Neuronal stem cell (in vitro differentiated cells): ENCODE measurements at regions not wholly inside any gene's neighbourhood (a gene's known extent, or its start where the extent isn't known, plus 50 kb on each side); places are given as distances from the start of the nearest gene placed in this dataset.
"Not testable (repeated sequence)": the region's sequence is repeated elsewhere in the genome, so short reads cannot be mapped to it uniquely, and the experiment has no call there.

Experiments used
- DNase-seq: peaks from one replicate; pipeline ENCODE4 v3.0.0-alpha.2; 2013; ENCODE audit warnings: low spot score
- H2AFZ ChIP-seq: one replicate; pipeline ENCODE4 v1.6.1; 2013; ENCODE audit warnings: mild to moderate bottlenecking, low read length, inconsistent platforms
- H2AK5ac ChIP-seq: 2 replicates; pipeline ENCODE4 v1.6.1; 2013; ENCODE audit warnings: low read depth, mild to moderate bottlenecking, inconsistent platforms, low read length, moderate library complexity, mixed read lengths
- H2BK120ac ChIP-seq: 2 replicates; pipeline ENCODE4 v1.6.1; 2013; ENCODE audit warnings: low read depth, mild to moderate bottlenecking, inconsistent platforms, low read length, moderate library complexity, mixed read lengths
- H2BK12ac ChIP-seq: one replicate; pipeline ENCODE4 v1.6.1; 2013; ENCODE audit warnings: low read length, inconsistent platforms
- H2BK15ac ChIP-seq: 2 replicates; pipeline ENCODE4 v1.6.1; 2013; ENCODE audit warnings: mild to moderate bottlenecking, low read length, inconsistent platforms, mixed read lengths
- H2BK5ac ChIP-seq: one replicate; pipeline ENCODE4 v1.6.1; 2013; ENCODE audit warnings: inconsistent platforms, mild to moderate bottlenecking, low read length, moderate library complexity
- H3K14ac ChIP-seq: one replicate; pipeline ENCODE4 v1.6.1; 2013; ENCODE audit warnings: low read length, inconsistent platforms
- H3K18ac ChIP-seq: 2 replicates; pipeline ENCODE4 v1.6.1; 2013; ENCODE audit warnings: low read length, inconsistent platforms
- H3K23ac ChIP-seq: 2 replicates; pipeline ENCODE4 v1.6.1; 2013; ENCODE audit warnings: low read depth, mild to moderate bottlenecking, mixed read lengths, low read length, inconsistent platforms; ENCODE audit not compliant: poor library complexity
- H3K27ac ChIP-seq: replicated peaks from 3 replicates; pipeline ENCODE4 v1.5.1; 2013; ENCODE audit warnings: low read length, inconsistent platforms
- H3K27me3 ChIP-seq, 3 experiments: 2 replicates each; pipeline ENCODE4 v1.6.1; 2013; ENCODE audit warnings: low read length in 3 of 3, mild to moderate bottlenecking in 2 of 3, inconsistent platforms in 1 of 3, low read depth in 1 of 3, mixed read lengths in 1 of 3, moderate library complexity in 1 of 3; ENCODE audit not compliant: control insufficient read depth in 3 of 3, insufficient read depth in 3 of 3
- H3K36me3 ChIP-seq, 2 donors: replicated peaks in 1 of 2; 2 replicates each; pipeline ENCODE4 v1.6.1; 2013; ENCODE audit warnings: low read length in 2 of 2; ENCODE audit not compliant: control insufficient read depth in 2 of 2, insufficient read depth in 2 of 2
- H3K4ac ChIP-seq: 2 replicates; pipeline ENCODE4 v1.6.1; 2013; ENCODE audit warnings: inconsistent platforms, mild to moderate bottlenecking, low read length, moderate library complexity
- H3K4me1 ChIP-seq, 2 donors: 1 replicate in 1 of 2; 2 replicates in 1 of 2; pipeline ENCODE4 v1.6.1; 2013; ENCODE audit warnings: low read length in 2 of 2, low read depth in 1 of 2; ENCODE audit not compliant: control insufficient read depth in 2 of 2, insufficient read depth in 1 of 2
- H3K4me2 ChIP-seq: one replicate; pipeline ENCODE4 v1.6.1; 2013; ENCODE audit warnings: mild to moderate bottlenecking, low read length, inconsistent platforms; ENCODE audit not compliant: insufficient read depth, poor library complexity, severe bottlenecking
- H3K4me3 ChIP-seq, 2 donors: 2 replicates each; pipeline ENCODE4 v1.5.1; 2013; ENCODE audit warnings: low read length in 2 of 2, mild to moderate bottlenecking in 2 of 2, inconsistent platforms in 1 of 2, moderate library complexity in 1 of 2
- H3K79me1 ChIP-seq: one replicate; pipeline ENCODE4 v1.6.1; 2013; ENCODE audit warnings: low read depth, mild to moderate bottlenecking, inconsistent platforms, low read length, moderate library complexity
- H3K9ac ChIP-seq: one replicate; pipeline ENCODE4 v1.6.1; 2013; ENCODE audit warnings: mild to moderate bottlenecking, low read depth, low read length, inconsistent platforms; ENCODE audit not compliant: poor library complexity
- H3K9me3 ChIP-seq, 2 donors: replicated peaks in 1 of 2; 2 replicates each; pipeline versions ENCODE3 to v1.6.1; 2013; ENCODE audit warnings: low read length in 2 of 2, mild to moderate bottlenecking in 2 of 2, inconsistent platforms in 1 of 2, low read depth in 1 of 2, mixed read lengths in 1 of 2, moderate library complexity in 1 of 2; ENCODE audit not compliant: control insufficient read depth in 2 of 2, insufficient read depth in 1 of 2
- H4K8ac ChIP-seq: one replicate; pipeline ENCODE4 v1.6.1; 2013; ENCODE audit warnings: low read depth, mild to moderate bottlenecking, inconsistent platforms, low read length, moderate library complexity
- H4K91ac ChIP-seq: one replicate; pipeline ENCODE4 v1.6.1; 2013; ENCODE audit warnings: low read length, low read depth, mild to moderate bottlenecking, inconsistent platforms; ENCODE audit not compliant: poor library complexity
- WGBS, 2 donors: extraction: QIAGEN DNeasy Blood & Tissue Kit; methylation state at CpG; one replicate each; pipeline ENCODE4 v1.1.7; 2013; ENCODE audit warnings: missing lambda C conversion rate in 2 of 2, mixed read lengths in 1 of 2; ENCODE audit not compliant: insufficient read length in 2 of 2, insufficient replicate concordance in 1 of 2; ENCODE audit errors: extremely low coverage in 2 of 2; 5-methylcytosine and 5-hydroxymethylcytosine counted together

DNA sequence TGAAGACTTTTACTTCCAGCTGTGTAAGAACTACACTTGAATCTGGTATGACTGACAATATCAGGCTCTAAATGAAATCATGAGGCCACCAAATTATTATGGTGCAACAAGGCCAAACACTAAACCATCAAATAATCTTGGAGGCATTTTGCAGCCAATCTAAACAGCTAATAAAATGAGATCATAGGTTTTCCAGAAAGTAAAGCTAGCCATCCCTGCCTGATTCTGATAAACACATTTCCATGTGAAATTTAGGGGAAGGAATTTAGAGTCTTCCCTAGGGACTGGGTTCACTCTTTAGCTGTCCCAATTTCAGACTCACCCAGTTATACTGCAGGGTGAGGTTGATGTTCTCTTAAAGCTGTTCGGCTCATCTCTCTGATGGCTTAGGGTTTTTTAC is 190.3 kb upstream of the TMEM196 start:
- H2BK120ac ChIP-seq: no peak overlapping the region
- H2BK15ac ChIP-seq: no peak overlapping the region
- no peaks in the 10 kb centered on the region for H3K79me1 ChIP-seq
- H3K4me2 ChIP-seq: no peak overlapping the region
- H2AK5ac ChIP-seq: no peak overlapping the region
- no peaks in the 10 kb centered on the region for H3K36me3 ChIP-seq
- no CpG with 5 or more reads among the region's 1 CpG for WGBS, 2 donors
- no peak overlapping the region for H4K91ac ChIP-seq
- H2BK5ac ChIP-seq: no peak overlapping the region
- H3K4ac ChIP-seq: no peak overlapping the region
- no peak overlapping the region for H3K23ac ChIP-seq
- no peak overlapping the region for H3K9ac ChIP-seq
- peaks cover 1 to 5% of the 10 kb centered on the region in 2 donors for H3K4me1 ChIP-seq
- H3K18ac ChIP-seq: no peak overlapping the region
- no peak overlapping the region for H3K27ac ChIP-seq
- H2BK12ac ChIP-seq: no peak overlapping the region
- no peaks in the 10 kb centered on the region for H3K27me3 ChIP-seq
- no peak overlapping the region for H2AFZ ChIP-seq
- H3K9me3 ChIP-seq: no peaks in the 10 kb centered on the region
- DNase-seq: no peak
- no peak overlapping the region for H3K14ac ChIP-seq
- H4K8ac ChIP-seq: no peak overlapping the region
- H3K4me3 ChIP-seq: no peak overlapping the region

DNA sequence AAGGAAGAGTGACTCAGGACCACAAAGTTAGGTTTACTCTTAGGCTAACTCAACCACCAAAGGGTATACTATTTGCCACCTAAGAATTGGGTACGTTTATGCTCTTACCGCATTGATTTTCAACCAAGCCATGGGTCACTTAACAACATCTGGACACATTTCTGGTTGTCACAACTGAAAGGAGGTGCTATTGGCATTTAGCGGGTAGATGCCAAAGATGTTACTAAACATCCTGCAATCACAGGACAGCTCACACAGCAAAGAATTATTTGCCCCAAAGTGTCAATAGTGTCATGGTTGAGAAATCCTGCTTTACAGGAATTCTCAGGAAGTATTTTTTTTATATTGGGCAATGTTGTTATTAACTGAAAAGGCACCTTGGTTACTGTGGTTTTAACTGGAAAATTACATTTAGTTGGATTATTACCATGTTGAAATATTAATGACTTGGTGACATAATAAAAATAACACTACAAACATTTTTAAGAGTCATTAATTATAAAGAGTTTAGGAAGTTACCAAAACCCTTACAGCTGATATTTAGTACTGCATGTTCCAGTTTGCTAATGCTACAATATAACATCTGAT is 185.0 kb upstream of the TMEM196 start:
- no peaks in the 10 kb centered on the region for H3K27me3 ChIP-seq
- H3K9me3 ChIP-seq: peaks cover 7 to 10% of the 10 kb centered on the region in 2 donors
- no peak overlapping the region for H3K18ac ChIP-seq
- H3K4ac ChIP-seq: no peak overlapping the region
- H2BK15ac ChIP-seq: no peak overlapping the region
- no peaks in the 10 kb centered on the region for H3K79me1 ChIP-seq
- H2BK12ac ChIP-seq: no peak overlapping the region
- H4K8ac ChIP-seq: no peak overlapping the region
- no peak overlapping the region for H3K27ac ChIP-seq
- no peak overlapping the region for H2AFZ ChIP-seq
- H2BK5ac ChIP-seq: no peak overlapping the region
- no peak overlapping the region for H3K23ac ChIP-seq
- H3K4me1 ChIP-seq: no peaks in the 10 kb centered on the region
- H2BK120ac ChIP-seq: no peak overlapping the region
- H2AK5ac ChIP-seq: no peak overlapping the region
- H3K14ac ChIP-seq: no peak overlapping the region
- WGBS, 2 donors: no CpG with 5 or more reads among the region's 3 CpGs
- no peak for DNase-seq
- no peaks in the 10 kb centered on the region for H3K36me3 ChIP-seq
- no peak overlapping the region for H3K9ac ChIP-seq
- no peak overlapping the region for H4K91ac ChIP-seq
- no peak overlapping the region for H3K4me2 ChIP-seq
- H3K4me3 ChIP-seq: no peak overlapping the region

DNA sequence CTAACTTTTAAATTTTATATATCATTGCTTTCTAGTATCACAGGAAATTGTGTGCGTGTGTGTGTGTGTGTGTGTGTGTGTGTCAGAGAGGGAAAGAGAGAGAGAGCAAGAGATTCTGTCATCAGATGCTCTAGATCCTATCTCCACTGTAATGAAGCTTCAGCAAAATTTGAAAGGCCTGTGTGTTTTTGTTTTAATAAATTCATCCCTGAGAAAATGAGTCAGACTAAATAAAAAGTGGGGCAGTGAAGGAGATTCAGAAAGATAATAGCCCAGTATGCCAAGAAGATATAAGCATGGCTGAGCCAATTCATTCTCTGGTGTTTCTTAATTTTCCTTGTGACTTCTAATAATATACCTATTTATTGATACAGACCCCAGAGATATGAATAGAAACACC is 184.2 kb upstream of the TMEM196 start:
- H4K91ac ChIP-seq: no peak overlapping the region

GRCh38 chr7:19954166-19954565 is 180.7 kb upstream of the TMEM196 start:
- H2AK5ac ChIP-seq, DNase-seq, H2BK15ac ChIP-seq, H3K4me3 ChIP-seq, H3K4me1 ChIP-seq, H2BK5ac ChIP-seq, H3K14ac ChIP-seq, H3K4me2 ChIP-seq, H3K9ac ChIP-seq, H2BK12ac ChIP-seq, H2BK120ac ChIP-seq, H3K36me3 ChIP-seq, H3K79me1 ChIP-seq, H3K4ac ChIP-seq, H3K27me3 ChIP-seq, H3K27ac ChIP-seq, H3K23ac ChIP-seq, H4K8ac ChIP-seq, H4K91ac ChIP-seq: not testable (repeated sequence)
- WGBS, 2 donors: no CpG with 5 or more reads among the region's 7 CpGs
- peak overlapping the region; percentile 8 for H3K18ac ChIP-seq
- peaks cover 7 to 10% of the 10 kb centered on the region in 2 donors for H3K9me3 ChIP-seq
- H2AFZ ChIP-seq: peak overlapping the region; percentile 71

More for the DNA sequence above, 184.2 kb upstream of the TMEM196 start:
- Histone ChIP-seq H3K27ac (no peak overlapping the region), H3K18ac (no peak overlapping the region), H3K36me3 (no peaks in the 10 kb centered on the region), H3K9me3 (peaks cover 7 to 10% of the 10 kb centered on the region in 2 donors), H3K4me1 (no peaks in the 10 kb centered on the region), H2BK5ac (no peak overlapping the region), H3K4me3 (no peak overlapping the region), H2AFZ (no peak overlapping the region), H3K14ac (no peak overlapping the region), H3K27me3 (no peaks in the 10 kb centered on the region), H3K23ac (no peak overlapping the region), H2AK5ac (no peak overlapping the region), H2BK15ac (no peak overlapping the region), H3K4ac (no peak overlapping the region), H3K79me1 (no peaks in the 10 kb centered on the region), H2BK120ac (no peak overlapping the region), H4K8ac (no peak overlapping the region), H2BK12ac (no peak overlapping the region), H3K4me2 (no peak overlapping the region), H3K9ac (no peak overlapping the region)
- no CpG with 5 or more reads among the region's 1 CpG for WGBS, 2 donors
- no peak for DNase-seq
